B cell (primary cell): ENCODE measurements at regions not wholly inside any gene's neighbourhood (a gene's known extent, or its start where the extent isn't known, plus 50 kb on each side); places are given as distances from the start of the nearest gene placed in this dataset.
"Not testable (repeated sequence)": the region's sequence is repeated elsewhere in the genome, so short reads cannot be mapped to it uniquely, and the experiment has no call there.

Source experiments
- ATAC-seq: fragments of 200-7000 bp; cut with Tn5 transposase; one replicate; pipeline ENCODE4 v1.10.0; 2021; ENCODE audit warnings: low read depth, mild to moderate bottlenecking, moderate number of reproducible peaks, moderate library complexity
- CTCF ChIA-PET: fragments of 350-600 bp; sonication (Branson Sonifier 250); formaldehyde crosslinking; loops from one replicate; lab custom pipeline; 2021; ENCODE audit warnings: antibody characterized with exemption, inconsistent platforms; lab: Charles Lee
- POLR2A ChIA-PET: fragments of 350-600 bp; sonication (Branson Sonifier 250); formaldehyde crosslinking; loops from one replicate; lab custom pipeline; 2021; ENCODE audit warnings: antibody characterized with exemption; lab: Charles Lee
- DNase-seq: peaks from one replicate; pipeline ENCODE4 v3.0.0; 2013
- H2AFZ ChIP-seq: 2 replicates; pipeline ENCODE4 v1.6.1; 2012; ENCODE audit warnings: mild to moderate bottlenecking, low read depth, low read length; ENCODE audit not compliant: insufficient read depth, poor library complexity, severe bottlenecking
- H3K27ac ChIP-seq, 2 donors: 1 replicate in 1 of 2; 2 replicates in 1 of 2; pipeline ENCODE4 v1.5.1; 2012 to 2013; ENCODE audit warnings: low read length in 2 of 2, mild to moderate bottlenecking in 2 of 2, moderate library complexity in 1 of 2
- H3K27me3 ChIP-seq, 4 experiments: fragments of 200-600 bp in 1 of 4; sonication (generic) in 1 of 4; replicated peaks in 1 of 4; 1 replicate in 2 of 4; 2 replicates in 2 of 4; pipeline versions ENCODE4 v1.6.1 to v1.7.0; 2013 to 2016; ENCODE audit warnings: low read length in 3 of 4, mild to moderate bottlenecking in 2 of 4, mixed read lengths in 1 of 4, moderate library complexity in 1 of 4; ENCODE audit not compliant: insufficient read depth in 4 of 4, control insufficient read depth in 3 of 4; ENCODE audit errors: control extremely low read depth in 1 of 4
- H3K36me3 ChIP-seq, 2 experiments: replicated peaks in 1 of 2; 1 replicate in 1 of 2; 2 replicates in 1 of 2; pipeline versions ENCODE4 v1.6.1 to v1.7.1; 2013; ENCODE audit warnings: low read length in 1 of 2; ENCODE audit not compliant: insufficient read depth in 2 of 2, control insufficient read depth in 1 of 2; ENCODE audit errors: control extremely low read depth in 1 of 2, extremely low read depth in 1 of 2
- H3K4me1 ChIP-seq, 2 donors: fragments of 200-600 bp in 1 of 2; sonication (generic) in 1 of 2; 1 replicate in 1 of 2; 2 replicates in 1 of 2; pipeline versions ENCODE4 v1.5.1 to v1.6.1; 2013 to 2017; ENCODE audit warnings: low read length in 2 of 2; ENCODE audit not compliant: control insufficient read depth in 2 of 2, insufficient read depth in 2 of 2
- H3K4me2 ChIP-seq: replicated peaks from 2 replicates; pipeline ENCODE3; 2012; ENCODE audit warnings: mild to moderate bottlenecking, low read depth, low read length; ENCODE audit not compliant: poor library complexity, severe bottlenecking
- H3K4me3 ChIP-seq, 5 experiments: fragments of 200-600 bp in 1 of 5; sonication (generic) in 1 of 5; 1 replicate in 3 of 5; 2 replicates in 2 of 5; pipeline versions ENCODE4 v1.5.1 to v1.7.0; 2011 to 2016; ENCODE audit warnings: low read length in 4 of 5, mild to moderate bottlenecking in 4 of 5, low read depth in 2 of 5, control low read depth in 1 of 5, moderate library complexity in 1 of 5; ENCODE audit not compliant: insufficient read depth in 1 of 5; ENCODE audit errors: control extremely low read depth in 1 of 5, extremely low read depth in 1 of 5
- H3K79me2 ChIP-seq: fragments of 200-600 bp; sonication (generic); one replicate; pipeline ENCODE4 v1.6.0; 2016; ENCODE audit warnings: low read length; ENCODE audit not compliant: control insufficient read depth, insufficient read depth
- H3K9ac ChIP-seq: fragments of 200-600 bp; sonication (generic); 2 replicates; pipeline ENCODE4 v1.6.1; 2017; ENCODE audit warnings: mild to moderate bottlenecking, low read length, moderate library complexity
- H3K9me3 ChIP-seq, 3 donors: one replicate each; pipeline versions ENCODE4 v1.6.1 to v1.7.1; 2013; ENCODE audit warnings: low read length in 2 of 3; ENCODE audit not compliant: control insufficient read depth in 2 of 3, insufficient read depth in 1 of 3; ENCODE audit errors: control extremely low read depth in 1 of 3
- H4K20me1 ChIP-seq: 2 replicates; pipeline ENCODE4 v1.6.0; 2012; ENCODE audit warnings: mild to moderate bottlenecking, low read length; ENCODE audit not compliant: insufficient read depth, control insufficient read depth, poor library complexity, severe bottlenecking
- H3K27ac Mint-ChIP-seq: one replicate; pipeline ENCODE4 v1.8.0; 2021; ENCODE audit warnings: mixed read lengths
- H3K27me3 Mint-ChIP-seq: one replicate; pipeline ENCODE4 v1.8.0; 2021; ENCODE audit warnings: mixed read lengths
- H3K4me1 Mint-ChIP-seq: one replicate; pipeline ENCODE4 v1.8.0; 2021; ENCODE audit warnings: mixed read lengths
- H3K4me3 Mint-ChIP-seq: one replicate; pipeline ENCODE4 v1.8.0; 2021; ENCODE audit warnings: mixed read lengths
- H3K9me3 Mint-ChIP-seq: one replicate; pipeline ENCODE4 v1.8.0; 2022; ENCODE audit warnings: mixed read lengths; ENCODE audit not compliant: insufficient read depth
- EZH2 ChIP-seq: IDR thresholded peaks from 2 replicates; pipeline ENCODE4 v1.6.1; 2012; ENCODE audit warnings: borderline replicate concordance, low read depth, mild to moderate bottlenecking, moderate library complexity, low read length; ENCODE audit not compliant: insufficient read depth, poor library complexity, severe bottlenecking
- WGBS: methylation state at CpG from one replicate; pipeline ENCODE4 v1.1.5; 2013; ENCODE audit warnings: missing lambda C conversion rate; ENCODE audit not compliant: insufficient coverage; 5-methylcytosine and 5-hydroxymethylcytosine counted together
- intact Hi-C: fragments of 100-400 bp; cut with micrococcal nuclease; formaldehyde crosslinking; loops from one replicate; pipeline ENCODE4 v1.10.0; 2022
- TF ChIP-seq, protein P1 (sequence below): fragments of 200-600 bp; IDR thresholded peaks from one replicate; pipeline ENCODE4 v1.8.0; 2022; ENCODE audit warnings: antibody characterized with exemption, mild to moderate bottlenecking

DNA sequence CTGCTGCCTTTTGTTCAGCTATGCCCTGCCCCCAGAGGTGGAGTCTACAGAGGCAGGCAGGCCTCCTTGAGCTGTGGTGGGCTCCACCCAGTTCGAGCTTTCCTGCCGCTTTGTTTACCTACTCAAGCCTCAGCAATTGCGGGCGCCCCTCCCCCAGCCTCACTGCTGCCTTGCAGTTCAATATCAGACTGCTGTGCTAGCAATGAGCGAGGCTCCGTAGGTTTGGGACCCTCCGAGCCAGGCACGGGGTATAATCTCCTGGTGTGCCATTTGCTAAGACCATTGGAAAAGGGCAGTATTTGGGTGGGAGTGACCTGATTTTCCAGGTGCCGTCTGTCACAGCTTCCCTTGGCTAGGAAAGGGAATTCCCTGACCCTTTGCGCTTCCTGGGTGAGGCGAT, 51.9 kb downstream of the DIPK2A start:
- H3K27me3 Mint-ChIP-seq, CTCF ChIA-PET, H3K79me2 ChIP-seq, ATAC-seq, POLR2A ChIA-PET, H3K36me3 ChIP-seq, H3K9ac ChIP-seq, H3K27ac ChIP-seq, DNase-seq, H2AFZ ChIP-seq, H3K27ac Mint-ChIP-seq, H3K9me3 Mint-ChIP-seq, intact Hi-C loops, H3K27me3 ChIP-seq, H4K20me1 ChIP-seq, H3K4me3 ChIP-seq, H3K4me3 Mint-ChIP-seq, H3K4me1 ChIP-seq, H3K4me2 ChIP-seq: not testable (repeated sequence)
- peaks cover 2 to 11% (median 3%) of the 10 kb centered on the region in 3 donors for H3K9me3 ChIP-seq
- 94% methylated on average over 10 of the region's 11 CpGs for WGBS
- H3K4me1 Mint-ChIP-seq, result peaks cover 11% of the 10 kb centered on the region

DNA sequence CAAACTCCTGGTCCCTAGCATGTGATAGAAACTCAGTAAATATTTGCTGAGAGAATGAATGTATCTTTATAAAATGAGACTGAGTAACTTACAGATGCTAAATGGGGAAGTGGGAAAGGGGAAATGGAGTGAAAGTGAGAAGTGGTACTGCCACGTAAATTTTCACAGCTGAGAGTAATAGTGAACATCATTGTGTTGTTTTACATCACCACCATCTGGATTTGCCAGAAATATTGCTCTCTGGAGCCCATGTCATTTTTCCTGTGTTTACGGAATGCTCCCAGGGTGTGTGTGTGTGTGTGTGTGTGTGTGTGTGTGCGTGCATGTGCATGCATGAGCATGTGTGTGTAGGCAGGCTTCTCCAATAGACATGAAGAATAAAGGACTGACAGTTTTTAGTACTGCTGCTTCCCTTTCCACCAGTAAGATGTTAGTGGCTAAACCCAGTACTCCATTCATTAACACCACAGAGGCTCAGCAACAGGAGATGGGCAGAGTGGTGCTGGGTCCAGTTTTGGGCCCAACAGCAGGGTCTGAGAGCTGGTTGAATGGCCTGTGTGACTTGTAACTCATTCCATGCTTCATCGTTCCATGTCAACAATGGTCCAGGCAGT, 57.3 kb downstream of the DIPK2A start:
- ChIA-PET POLR2A (no interaction called here), CTCF (interaction anchor here (1.0 to 1.5 kb wide), 3 partner anchors 52 to 57 kb away, joined by 3 to 4 read pairs (median 4); no protein-coding TSS in a partner anchor)
- ATAC-seq (peak; percentile 90), DNase-seq (peak; percentile 79)
- Histone ChIP-seq H3K9me3 (peaks cover 0 to 1% (median 0%) of the 10 kb centered on the region in 3 donors), H3K4me3 (no peak overlapping the region), H3K36me3 (no peaks in the 10 kb centered on the region), H4K20me1 (no peaks in the 10 kb centered on the region), H3K27me3 (no peaks in the 10 kb centered on the region), H3K9ac (no peak overlapping the region), H3K27ac (peak overlapping the region; percentile 4 to 54), H3K4me1 (peaks cover 12 to 14% of the 10 kb centered on the region in 2 donors), H3K79me2 (no peaks in the 10 kb centered on the region), H2AFZ (no peak overlapping the region), H3K4me2 (peak overlapping the region; percentile 44)
- Mint-ChIP-seq H3K27me3 (no peaks in the 10 kb centered on the region), H3K27ac (peak overlapping the region; percentile 84), H3K9me3 (no peaks in the 10 kb centered on the region), H3K4me3 (peak overlapping the region; percentile 42), H3K4me1 (peaks cover 32% of the 10 kb centered on the region)
- no CpG with 5 or more reads among the region's 4 CpGs for WGBS
- intact Hi-C loops, result loop anchor here (2.0 kb wide), 1 partner anchor 56 kb away; no protein-coding TSS in a partner anchor
- TF ChIP-seq EZH2, result no peak
- TF ChIP-seq, protein P1, sequence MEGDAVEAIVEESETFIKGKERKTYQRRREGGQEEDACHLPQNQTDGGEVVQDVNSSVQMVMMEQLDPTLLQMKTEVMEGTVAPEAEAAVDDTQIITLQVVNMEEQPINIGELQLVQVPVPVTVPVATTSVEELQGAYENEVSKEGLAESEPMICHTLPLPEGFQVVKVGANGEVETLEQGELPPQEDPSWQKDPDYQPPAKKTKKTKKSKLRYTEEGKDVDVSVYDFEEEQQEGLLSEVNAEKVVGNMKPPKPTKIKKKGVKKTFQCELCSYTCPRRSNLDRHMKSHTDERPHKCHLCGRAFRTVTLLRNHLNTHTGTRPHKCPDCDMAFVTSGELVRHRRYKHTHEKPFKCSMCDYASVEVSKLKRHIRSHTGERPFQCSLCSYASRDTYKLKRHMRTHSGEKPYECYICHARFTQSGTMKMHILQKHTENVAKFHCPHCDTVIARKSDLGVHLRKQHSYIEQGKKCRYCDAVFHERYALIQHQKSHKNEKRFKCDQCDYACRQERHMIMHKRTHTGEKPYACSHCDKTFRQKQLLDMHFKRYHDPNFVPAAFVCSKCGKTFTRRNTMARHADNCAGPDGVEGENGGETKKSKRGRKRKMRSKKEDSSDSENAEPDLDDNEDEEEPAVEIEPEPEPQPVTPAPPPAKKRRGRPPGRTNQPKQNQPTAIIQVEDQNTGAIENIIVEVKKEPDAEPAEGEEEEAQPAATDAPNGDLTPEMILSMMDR, result no peak
